H9 (cell line): ENCODE measurements at regions not wholly inside any gene's neighbourhood (a gene's known extent, or its start where the extent isn't known, plus 50 kb on each side); places are given as distances from the start of the nearest gene placed in this dataset.

Experiments used
- DNase-seq: peaks from one replicate; pipeline ENCODE4 v3.0.0-alpha.2; 2017
- H2AFZ ChIP-seq: one replicate; pipeline ENCODE4 v1.6.1; 2013; ENCODE audit warnings: mild to moderate bottlenecking, low read length, control low read depth, moderate library complexity
- H2AK5ac ChIP-seq: 2 replicates; pipeline ENCODE4 v1.6.1; 2013; ENCODE audit warnings: low read length, control low read depth, mixed read lengths; ENCODE audit not compliant: insufficient read length
- H2BK120ac ChIP-seq: one replicate; pipeline ENCODE4 v1.6.1; 2013; ENCODE audit warnings: low read depth, mild to moderate bottlenecking, low read length, control low read depth, inconsistent platforms; ENCODE audit not compliant: poor library complexity, severe bottlenecking
- H2BK12ac ChIP-seq: 2 replicates; pipeline ENCODE4 v1.6.1; 2013; ENCODE audit warnings: low read length, control low read depth, mixed read lengths, low read depth; ENCODE audit not compliant: insufficient read length
- H2BK15ac ChIP-seq: 2 replicates; pipeline ENCODE4 v1.6.1; 2013; ENCODE audit warnings: low read depth, low read length, control low read depth
- H2BK20ac ChIP-seq: one replicate; pipeline ENCODE4 v1.6.1; 2013; ENCODE audit warnings: low read depth, mild to moderate bottlenecking, low read length, control low read depth, inconsistent platforms; ENCODE audit not compliant: poor library complexity, severe bottlenecking
- H2BK5ac ChIP-seq: 2 replicates; pipeline ENCODE4 v1.6.1; 2013; ENCODE audit warnings: low read length, control low read depth, mixed read lengths; ENCODE audit not compliant: insufficient read length
- H3K14ac ChIP-seq: 2 replicates; pipeline ENCODE4 v1.6.1; 2013; ENCODE audit warnings: low read length, control low read depth; ENCODE audit not compliant: insufficient read depth
- H3K18ac ChIP-seq: 2 replicates; pipeline ENCODE4 v1.6.1; 2013; ENCODE audit warnings: low read depth, mild to moderate bottlenecking, mixed read lengths, low read length, control low read depth; ENCODE audit not compliant: insufficient read length
- H3K23ac ChIP-seq: 2 replicates; pipeline ENCODE4 v1.6.1; 2013; ENCODE audit warnings: low read length, control low read depth, mixed read lengths, low read depth; ENCODE audit not compliant: insufficient read length
- H3K23me2 ChIP-seq: 2 replicates; pipeline ENCODE4 v1.6.1; 2013; ENCODE audit warnings: low read depth, mild to moderate bottlenecking, mixed read lengths, low read length, control low read depth; ENCODE audit not compliant: insufficient read length, poor library complexity, severe bottlenecking
- H3K27ac ChIP-seq: 2 replicates; pipeline ENCODE4 v1.5.1; 2013; ENCODE audit warnings: low read length, control low read depth, mixed read lengths, low read depth; ENCODE audit not compliant: insufficient read length
- H3K27me3 ChIP-seq: 2 replicates; pipeline ENCODE4 v1.6.1; 2013; ENCODE audit warnings: low read length, control low read depth, inconsistent platforms; ENCODE audit not compliant: insufficient read depth
- H3K4ac ChIP-seq: 2 replicates; pipeline ENCODE4 v1.6.1; 2013; ENCODE audit warnings: low read depth, mild to moderate bottlenecking, control low read depth, inconsistent platforms, low read length, moderate library complexity
- H3K4me1 ChIP-seq: 2 replicates; pipeline ENCODE4 v1.6.1; 2013; ENCODE audit warnings: low read length, control low read depth, inconsistent platforms; ENCODE audit not compliant: insufficient read depth
- H3K4me2 ChIP-seq: 2 replicates; pipeline ENCODE4 v1.6.1; 2013; ENCODE audit warnings: low read length, control low read depth, mixed read lengths; ENCODE audit not compliant: insufficient read length, insufficient read depth
- H3K56ac ChIP-seq: 2 replicates; pipeline ENCODE4 v1.6.1; 2013; ENCODE audit warnings: low read depth, mild to moderate bottlenecking, mixed read lengths, low read length, control low read depth; ENCODE audit not compliant: insufficient read length
- H3K79me1 ChIP-seq: 2 replicates; pipeline ENCODE4 v1.6.1; 2013; ENCODE audit warnings: low read depth, mild to moderate bottlenecking, moderate library complexity, low read length, control low read depth, inconsistent platforms; ENCODE audit not compliant: insufficient read depth, poor library complexity, severe bottlenecking
- H3K79me2 ChIP-seq: 2 replicates; pipeline ENCODE4 v1.6.1; 2013; ENCODE audit warnings: low read length, control low read depth, inconsistent platforms; ENCODE audit not compliant: insufficient read depth
- H3K9ac ChIP-seq: 2 replicates; pipeline ENCODE4 v1.6.1; 2013; ENCODE audit warnings: low read length, control low read depth, mixed read lengths; ENCODE audit not compliant: insufficient read length; ENCODE audit errors: extremely low read depth
- H3K9me3 ChIP-seq: one replicate; pipeline ENCODE4 v1.6.1; 2013; ENCODE audit warnings: low read depth, low read length, inconsistent platforms; ENCODE audit not compliant: control insufficient read depth
- H3T11ph ChIP-seq: one replicate; pipeline ENCODE4 v1.6.1; 2013; ENCODE audit warnings: mild to moderate bottlenecking, low read length, control low read depth, inconsistent platforms
- H4K20me1 ChIP-seq: one replicate; pipeline ENCODE4 v1.6.1; 2013; ENCODE audit not compliant: control insufficient read depth, insufficient read length, insufficient read depth
- H4K5ac ChIP-seq: 2 replicates; pipeline ENCODE4 v1.6.1; 2013; ENCODE audit warnings: low read depth, mild to moderate bottlenecking, mixed read lengths, low read length, control low read depth; ENCODE audit not compliant: insufficient read length
- H4K8ac ChIP-seq: replicated peaks from 2 replicates; pipeline ENCODE4 v1.6.1; 2013; ENCODE audit warnings: low read length, control low read depth, mixed read lengths, low read depth; ENCODE audit not compliant: insufficient read length
- H4K91ac ChIP-seq: 2 replicates; pipeline ENCODE4 v1.6.1; 2013; ENCODE audit warnings: low read depth, mild to moderate bottlenecking, moderate library complexity, mixed read lengths, low read length, control low read depth; ENCODE audit not compliant: insufficient read length
- H3K27ac Mint-ChIP-seq, 3 experiments: 2 replicates in 2 of 3; 3 replicates in 1 of 3; pipeline ENCODE4 v1.8.0; 2020 to 2021; ENCODE audit warnings: mixed read lengths in 3 of 3, mild to moderate bottlenecking in 1 of 3, moderate library complexity in 1 of 3
- H3K27me3 Mint-ChIP-seq: 2 replicates; pipeline ENCODE4 v1.8.0; 2021; ENCODE audit warnings: low read depth, mild to moderate bottlenecking, moderate library complexity, mixed read lengths
- H3K36me3 Mint-ChIP-seq, 3 experiments: 2 replicates in 2 of 3; 3 replicates in 1 of 3; pipeline ENCODE4 v1.8.0; 2020 to 2021; ENCODE audit warnings: low read depth in 3 of 3, mixed read lengths in 3 of 3; ENCODE audit not compliant: insufficient read depth in 1 of 3
- H3K4me1 Mint-ChIP-seq, 2 experiments: 2 replicates each; pipeline ENCODE4 v1.8.0; 2020; ENCODE audit warnings: mixed read lengths in 2 of 2
- H3K4me3 Mint-ChIP-seq, 2 experiments: 2 replicates in 1 of 2; 3 replicates in 1 of 2; pipeline ENCODE4 v1.8.0; 2020 to 2021; ENCODE audit warnings: mild to moderate bottlenecking in 2 of 2, mixed read lengths in 2 of 2, moderate library complexity in 1 of 2
- H3K9me3 Mint-ChIP-seq, 2 experiments: 2 replicates in 1 of 2; 3 replicates in 1 of 2; pipeline ENCODE4 v1.8.0; 2020; ENCODE audit warnings: mild to moderate bottlenecking in 2 of 2, mixed read lengths in 2 of 2, moderate library complexity in 1 of 2
- WGBS: extraction: QIAGEN DNeasy Blood & Tissue Kit; methylation state at CpG from one replicate; pipeline ENCODE4 v1.1.7; 2013; ENCODE audit warnings: missing lambda C conversion rate, low lambda C conversion rate, mixed read lengths; ENCODE audit not compliant: insufficient read length; ENCODE audit errors: extremely low coverage; 5-methylcytosine and 5-hydroxymethylcytosine counted together
- TF ChIP-seq, protein P1 (sequence below): fragments of 200-600 bp; sonication (generic); conservative IDR thresholded peaks from 3 replicates; pipeline ENCODE4 v1.8.0; 2021; ENCODE audit warnings: antibody characterized with exemption, mild to moderate bottlenecking

- Mint-ChIP-seq H3K36me3 (peaks cover 0 to 6% (median 0%) of the 10 kb centered on the region in 3 experiments; a peak in 2 of 7 replicates), H3K9me3 (peaks cover 15 to 16% of the 10 kb centered on the region in 2 experiments), H3K4me3 (no peak overlapping the region), H3K27ac (no peak overlapping the region), H3K4me1 (peaks cover 3 to 6% of the 10 kb centered on the region in 2 experiments), H3K27me3 (peaks cover 36% of the 10 kb centered on the region)
- Histone ChIP-seq H2AFZ (no peak overlapping the region), H3K18ac (no peak overlapping the region), H3K4ac (no peak overlapping the region), H3K4me1 (peaks cover 3% of the 10 kb centered on the region; the same call in 1 of the 2 replicates), H4K20me1 (no peaks in the 10 kb centered on the region), H2BK12ac (no peak overlapping the region), H2BK20ac (no peak overlapping the region), H4K5ac (no peak overlapping the region), H3K14ac (no peak overlapping the region), H4K8ac (no peak overlapping the region), H4K91ac (no peak overlapping the region), H3K9ac (no peak overlapping the region), H3K23ac (no peak overlapping the region), H3T11ph (no peak overlapping the region), H3K79me2 (no peaks in the 10 kb centered on the region), H3K56ac (no peak overlapping the region), H2BK15ac (no peak overlapping the region), H3K79me1 (no peaks in the 10 kb centered on the region), H3K23me2 (no peaks in the 10 kb centered on the region), H2BK5ac (no peak overlapping the region), H3K27ac (no peak overlapping the region), H2BK120ac (no peak overlapping the region), H3K27me3 (no peaks in the 10 kb centered on the region), H3K9me3 (no peaks in the 10 kb centered on the region), H2AK5ac (no peak overlapping the region), H3K4me2 (no peak overlapping the region)
- TF ChIP-seq, protein P1, sequence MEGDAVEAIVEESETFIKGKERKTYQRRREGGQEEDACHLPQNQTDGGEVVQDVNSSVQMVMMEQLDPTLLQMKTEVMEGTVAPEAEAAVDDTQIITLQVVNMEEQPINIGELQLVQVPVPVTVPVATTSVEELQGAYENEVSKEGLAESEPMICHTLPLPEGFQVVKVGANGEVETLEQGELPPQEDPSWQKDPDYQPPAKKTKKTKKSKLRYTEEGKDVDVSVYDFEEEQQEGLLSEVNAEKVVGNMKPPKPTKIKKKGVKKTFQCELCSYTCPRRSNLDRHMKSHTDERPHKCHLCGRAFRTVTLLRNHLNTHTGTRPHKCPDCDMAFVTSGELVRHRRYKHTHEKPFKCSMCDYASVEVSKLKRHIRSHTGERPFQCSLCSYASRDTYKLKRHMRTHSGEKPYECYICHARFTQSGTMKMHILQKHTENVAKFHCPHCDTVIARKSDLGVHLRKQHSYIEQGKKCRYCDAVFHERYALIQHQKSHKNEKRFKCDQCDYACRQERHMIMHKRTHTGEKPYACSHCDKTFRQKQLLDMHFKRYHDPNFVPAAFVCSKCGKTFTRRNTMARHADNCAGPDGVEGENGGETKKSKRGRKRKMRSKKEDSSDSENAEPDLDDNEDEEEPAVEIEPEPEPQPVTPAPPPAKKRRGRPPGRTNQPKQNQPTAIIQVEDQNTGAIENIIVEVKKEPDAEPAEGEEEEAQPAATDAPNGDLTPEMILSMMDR = no peak
- no peak for DNase-seq
- no CpG with 5 or more reads among the region's 4 CpGs for WGBS
Measured at GRCh38 chr14:104337351-104337750, 199.0 kb downstream of the KIF26A start.
